ENCODE measurements at regions not wholly inside any gene's neighbourhood (a gene's known extent, or its start where the extent isn't known, plus 50 kb on each side); places are given as distances from the start of the nearest gene placed in this dataset.
A peak's percentile ranks its signal among the peaks of the same experiment; 100 is the strongest.

- TF ChIP-seq ZSCAN18 (tag by site-specific recombination; IDR thresholded peaks at IDR 0.05): no peak
- no peak for TF ChIP-seq ZNF701 (tag by site-specific recombination; IDR thresholded peaks at IDR 0.05)
- no peak for TF ChIP-seq ZNF530 (tag by site-specific recombination; IDR thresholded peaks at IDR 0.05; ENCODE audit: low read depth)
- no peak for TF ChIP-seq ZBTB20 (tag by site-specific recombination; IDR thresholded peaks at IDR 0.05)
- no peak for TF ChIP-seq ZNF335 (tag by site-specific recombination; conservative IDR thresholded peaks at IDR 0.05)
- TF ChIP-seq ZNF768 (tag by site-specific recombination; IDR thresholded peaks at IDR 0.05): no peak
- TF ChIP-seq ZNF18 (tag by site-specific recombination; IDR thresholded peaks at IDR 0.05): no peak
- TF ChIP-seq SP2 (tag by site-specific recombination; IDR thresholded peaks at IDR 0.05): no peak
- TF ChIP-seq KLF17 (tag by site-specific recombination; IDR thresholded peaks at IDR 0.05): no peak
- no peak for TF ChIP-seq ZNF423 (tag by site-specific recombination; IDR thresholded peaks at IDR 0.05)
- peak; percentile 85; the same call in 1 of the 2 replicates for TF ChIP-seq MZF1 (tag by site-specific recombination; IDR thresholded peaks at IDR 0.05; ENCODE audit: borderline replicate concordance)
- no peak for TF ChIP-seq ZNF19 (tag by site-specific recombination; IDR thresholded peaks at IDR 0.05; ENCODE audit: low read depth)
- TF ChIP-seq ZNF596 (tag by site-specific recombination; IDR thresholded peaks at IDR 0.05): no peak
- no peak for TF ChIP-seq KLF1 (tag by site-specific recombination; IDR thresholded peaks at IDR 0.05)
- TF ChIP-seq OSR2 (tag by site-specific recombination; IDR thresholded peaks at IDR 0.05): peak; percentile 86
- TF ChIP-seq ZNF157 (tag by site-specific recombination; IDR thresholded peaks at IDR 0.05): no peak
- TF ChIP-seq ZNF830 (tag by site-specific recombination; IDR thresholded peaks at IDR 0.05; ENCODE audit: low read depth): no peak
- TF ChIP-seq ZNF239 (tag by site-specific recombination; IDR thresholded peaks at IDR 0.05): no peak
- TF ChIP-seq ZNF2 (tag by site-specific recombination; IDR thresholded peaks at IDR 0.05): no peak
- TF ChIP-seq TRIM28 (IDR thresholded peaks at IDR 0.05; ENCODE audit: borderline replicate concordance, low read length): peak; percentile 97
- TF ChIP-seq PRDM2 (tag by site-specific recombination; IDR thresholded peaks at IDR 0.05; ENCODE audit: borderline replicate concordance): no peak
- TF ChIP-seq ZBTB8A (tag by site-specific recombination; IDR thresholded peaks at IDR 0.05): no peak
- no peak for TF ChIP-seq ZNF248 (tag by site-specific recombination; IDR thresholded peaks at IDR 0.05)
- no peak for TF ChIP-seq SETDB1 (IDR thresholded peaks at IDR 0.05; ENCODE audit: insufficient read length, low read length)
- no peak for TF ChIP-seq ZNF639 (tag by site-specific recombination; IDR thresholded peaks at IDR 0.05)
- TF ChIP-seq ZNF394 (tag by site-specific recombination; IDR thresholded peaks at IDR 0.05; ENCODE audit: borderline replicate concordance): 0 out of 2 replicates have a peak, but pooled peaks have one; percentile 17
- TF ChIP-seq ZNF514 (tag by site-specific recombination; IDR thresholded peaks at IDR 0.05): no peak
- no peak for TF ChIP-seq ZNF292 (tag by site-specific recombination; IDR thresholded peaks at IDR 0.05; ENCODE audit: borderline replicate concordance, low read depth)
- no peak for TF ChIP-seq PBX3 (CRISPR knock-in tag; IDR thresholded peaks at IDR 0.05)
- TF ChIP-seq EGR2 (tag by site-specific recombination; IDR thresholded peaks at IDR 0.05; ENCODE audit: low read depth): no peak
Observed at GRCh38 chr13:78777976-78778375, 119.0 kb upstream of the OBI1 start (continued).
